ENCODE measurements at regions not wholly inside any gene's neighbourhood (a gene's known extent, or its start where the extent isn't known, plus 50 kb on each side); places are given as distances from the start of the nearest gene placed in this dataset.

GRCh38 chr1:38117444-38117887 lies 70.9 kb upstream of the POU3F1 start:
- DNase-seq = no peak

GRCh38 chr1:38115682-38116202 lies 69.1 kb upstream of the POU3F1 start:
- DNase-seq = no peak

- no peak for DNase-seq
Measured at GRCh38 chr1:38115226-38115625, 68.6 kb upstream of the POU3F1 start.

GRCh38 chr1:38114241-38115026 lies 67.8 kb upstream of the POU3F1 start:
- peak in 1 of 3 donors; percentile 26 for DNase-seq

GRCh38 chr1:38113159-38113666 lies 66.6 kb upstream of the POU3F1 start:
- no peak for DNase-seq

- no peak for DNase-seq
Measured at GRCh38 chr1:38111589-38111988, 65.0 kb upstream of the POU3F1 start.

GRCh38 chr1:38105267-38105666 lies 58.7 kb upstream of the POU3F1 start:
- DNase-seq = no peak

- peak in 1 of 3 donors; percentile 49 for DNase-seq
Measured at GRCh38 chr1:38102636-38103035, 56.0 kb upstream of the POU3F1 start.

GRCh38 chr1:38101037-38101785 lies 54.6 kb upstream of the POU3F1 start:
- DNase-seq = no peak

GRCh38 chr1:38098101-38098847 lies 51.7 kb upstream of the POU3F1 start:
- no peak for DNase-seq

GRCh38 chr1:38097284-38097898 lies 50.8 kb upstream of the POU3F1 start:
- no peak for DNase-seq

Data from muscle of back (tissue), 3 donors.